HAP-1 (cell line): ENCODE measurements at regions not wholly inside any gene's neighbourhood (a gene's known extent, or its start where the extent isn't known, plus 50 kb on each side); places are given as distances from the start of the nearest gene placed in this dataset.

Experiments
- DNase-seq, 2 experiments: peaks; one replicate each; pipeline ENCODE4 v3.0.0-alpha.2; 2016 to 2020; ENCODE audit warnings: low spot score in 2 of 2
- H3K27me3 ChIP-seq: fragments of 250-450 bp; sonication (Bioruptor Pico); 2 replicates; pipeline ENCODE4 v1.5.1; 2020; ENCODE audit warnings: low read depth, mild to moderate bottlenecking, moderate library complexity
- H3K36me3 ChIP-seq: fragments of 250-450 bp; sonication (Bioruptor Pico); replicated peaks from 2 replicates; pipeline ENCODE4 v1.5.1; 2020; ENCODE audit warnings: mild to moderate bottlenecking
- H3K4me1 ChIP-seq: fragments of 250-450 bp; sonication (Bioruptor Pico); 2 replicates; pipeline ENCODE4 v1.5.1; 2020; ENCODE audit warnings: mild to moderate bottlenecking
- H3K4me3 ChIP-seq: fragments of 250-450 bp; sonication (Bioruptor Pico); 2 replicates; pipeline ENCODE4 v1.5.1; 2020; ENCODE audit warnings: mild to moderate bottlenecking, moderate library complexity
- H3K9me3 ChIP-seq: fragments of 250-450 bp; sonication (Bioruptor Pico); 2 replicates; pipeline ENCODE4 v1.5.1; 2020; ENCODE audit warnings: mild to moderate bottlenecking, moderate library complexity
- in situ Hi-C: fragments of 300-500 bp; cut with MboI; formaldehyde crosslinking; loops from 3 replicates; pipeline ENCODE4 v1.14.3; 2020; ENCODE audit warnings: low sequenced_read_pairs, inconsistent platforms, mixed read lengths

DNA sequence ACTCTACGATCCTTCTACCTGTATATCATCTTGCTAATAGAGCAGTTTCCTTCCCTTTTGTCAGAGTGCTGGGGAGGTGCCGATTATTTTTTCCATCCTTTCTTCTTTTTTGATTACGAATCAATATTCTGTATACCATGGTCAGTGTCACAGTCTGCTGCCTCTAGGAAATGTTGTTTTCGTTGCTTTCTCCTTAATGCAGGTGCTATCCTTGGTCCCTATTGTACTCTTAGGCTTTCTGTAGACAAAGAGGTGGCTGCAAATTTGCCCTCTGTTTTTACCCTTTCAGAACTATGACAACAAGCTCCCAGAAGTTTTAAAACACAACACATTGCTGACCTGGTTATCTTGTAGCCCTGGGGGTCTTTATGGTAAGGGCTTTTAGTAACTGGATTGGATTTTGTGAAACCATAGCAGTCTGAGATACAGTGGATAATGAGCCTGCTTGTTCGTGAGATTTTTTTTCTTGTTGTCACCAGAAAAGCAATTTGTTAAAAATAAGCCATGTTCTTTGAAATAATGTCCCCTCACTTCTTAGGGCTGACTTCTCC is 430.3 kb upstream of the TPM1 start:
- Histone ChIP-seq H3K4me3 (no peak overlapping the region), H3K4me1 (peaks cover 16% of the 10 kb centered on the region), H3K27me3 (no peaks in the 10 kb centered on the region), H3K36me3 (no peaks in the 10 kb centered on the region), H3K9me3 (no peaks in the 10 kb centered on the region)
- in situ Hi-C loops, result no loop called here
- peak in 1 of 2 experiments; percentile 51 for DNase-seq

GRCh38 chr15:62612771-62613170 is 429.8 kb upstream of the TPM1 start:
- H3K36me3 ChIP-seq, result no peaks in the 10 kb centered on the region
- H3K9me3 ChIP-seq, result no peaks in the 10 kb centered on the region
- peaks cover 16% of the 10 kb centered on the region for H3K4me1 ChIP-seq
- in situ Hi-C loops, result no loop called here
- no peak overlapping the region for H3K4me3 ChIP-seq
- peak; percentile 42 to 85 for DNase-seq
- no peaks in the 10 kb centered on the region for H3K27me3 ChIP-seq

- no peak for DNase-seq
- Histone ChIP-seq H3K4me1 (peaks cover 16% of the 10 kb centered on the region), H3K27me3 (no peaks in the 10 kb centered on the region), H3K4me3 (no peak overlapping the region), H3K36me3 (no peaks in the 10 kb centered on the region), H3K9me3 (no peaks in the 10 kb centered on the region)
- in situ Hi-C loops, result no loop called here
Observed at GRCh38 chr15:62616746-62617145, 425.8 kb upstream of the TPM1 start.

DNA sequence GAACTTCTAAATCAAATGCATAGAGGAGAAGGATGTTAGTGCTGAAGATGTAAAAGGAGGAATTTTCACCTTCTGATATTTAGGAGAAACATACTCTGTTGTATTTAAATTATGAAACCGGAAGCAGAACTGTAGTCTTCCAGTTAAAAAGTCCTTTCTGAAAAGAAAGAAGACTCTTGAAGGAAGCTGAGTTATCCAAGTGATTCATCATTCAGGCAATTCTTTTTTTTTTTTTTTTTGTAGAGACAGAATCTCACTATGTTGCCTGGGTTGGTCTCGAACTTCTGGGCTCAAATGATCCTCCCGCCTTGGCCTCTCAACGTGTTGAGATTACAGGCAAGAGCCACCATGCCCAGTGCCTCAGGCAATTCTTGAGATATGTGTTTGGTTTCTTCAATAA is 424.8 kb upstream of the TPM1 start:
- in situ Hi-C loops, result no loop called here

GRCh38 chr15:62618432-62618831 is 424.1 kb upstream of the TPM1 start:
- in situ Hi-C loops, result no loop called here
- Histone ChIP-seq H3K9me3 (no peaks in the 10 kb centered on the region), H3K4me3 (no peak overlapping the region), H3K4me1 (peaks cover under 1% of the 10 kb centered on the region; the same call in 1 of the 2 replicates), H3K36me3 (no peaks in the 10 kb centered on the region), H3K27me3 (no peaks in the 10 kb centered on the region)
- DNase-seq, result no peak

More for the DNA sequence above, 424.8 kb upstream of the TPM1 start:
- H3K4me3 ChIP-seq, result no peak overlapping the region
- DNase-seq, result no peak
- peaks cover 8% of the 10 kb centered on the region for H3K4me1 ChIP-seq
- no peaks in the 10 kb centered on the region for H3K9me3 ChIP-seq
- H3K36me3 ChIP-seq, result no peaks in the 10 kb centered on the region
- H3K27me3 ChIP-seq, result no peaks in the 10 kb centered on the region

DNA sequence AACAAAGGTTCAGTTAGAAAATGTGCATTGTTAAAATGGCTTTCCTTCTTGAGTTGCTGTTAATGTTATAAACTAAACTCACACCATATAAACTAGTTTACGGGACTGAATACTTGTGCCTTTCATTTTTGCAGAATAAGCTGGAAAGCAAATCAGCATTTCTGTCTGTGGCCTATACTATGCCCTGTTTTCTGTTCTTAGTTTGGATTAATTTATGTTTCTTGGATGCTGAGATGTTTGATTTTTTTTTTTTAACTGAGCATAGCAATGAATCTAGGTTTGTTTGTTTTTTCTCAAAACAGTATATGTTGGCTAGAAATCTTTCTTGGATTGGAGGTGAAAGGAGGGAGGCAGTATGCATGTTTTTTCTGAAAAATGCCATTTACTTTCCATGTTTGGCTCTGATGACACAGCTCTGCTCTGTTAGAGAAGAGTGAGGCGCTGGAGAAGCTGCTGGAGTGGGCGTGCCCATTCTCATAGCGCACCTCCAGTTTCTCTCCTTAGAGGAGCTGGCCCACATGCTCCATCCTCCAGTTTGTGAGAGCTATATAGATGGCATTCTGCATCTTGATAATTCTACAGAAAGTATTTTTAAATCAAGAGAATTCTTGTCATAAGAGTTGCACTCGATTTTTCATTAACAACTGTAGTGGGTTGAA is 423.6 kb upstream of the TPM1 start:
- Histone ChIP-seq H3K4me1 (no peaks in the 10 kb centered on the region), H3K9me3 (no peaks in the 10 kb centered on the region), H3K36me3 (no peaks in the 10 kb centered on the region), H3K4me3 (no peak overlapping the region), H3K27me3 (no peaks in the 10 kb centered on the region)
- in situ Hi-C loops, result no loop called here
- no peak for DNase-seq

DNA sequence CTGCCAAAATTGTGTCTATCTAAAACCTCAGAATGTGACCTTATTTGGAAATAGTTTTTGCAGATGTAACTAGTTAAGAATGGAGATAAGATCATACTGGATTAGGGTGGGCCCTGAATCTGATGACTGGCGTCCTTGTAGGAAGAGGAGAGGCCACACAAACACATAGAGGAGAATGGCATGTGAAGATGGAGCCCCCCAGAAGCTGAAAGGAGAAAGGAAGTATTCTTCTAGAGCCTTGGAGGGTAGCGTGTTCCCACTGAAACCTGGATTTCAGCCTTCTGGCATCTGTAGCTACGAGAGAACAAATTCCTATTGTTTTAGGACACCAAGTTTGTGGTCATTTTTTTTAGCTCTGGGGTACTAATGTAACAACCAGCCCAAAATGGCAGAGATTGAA is 423.0 kb upstream of the TPM1 start:
- no peak for DNase-seq
- in situ Hi-C loops, result no loop called here
- H3K36me3 ChIP-seq, result no peaks in the 10 kb centered on the region
- no peaks in the 10 kb centered on the region for H3K27me3 ChIP-seq
- H3K4me1 ChIP-seq, result no peaks in the 10 kb centered on the region
- H3K4me3 ChIP-seq, result no peak overlapping the region
- no peaks in the 10 kb centered on the region for H3K9me3 ChIP-seq

GRCh38 chr15:62622775-62623174 is 419.8 kb upstream of the TPM1 start:
- no peak for DNase-seq
- H3K4me1 ChIP-seq, result 0 out of 2 replicates have a peak, but pooled peaks cover 3% of the 10 kb centered on the region
- no peak overlapping the region for H3K4me3 ChIP-seq
- no peaks in the 10 kb centered on the region for H3K9me3 ChIP-seq
- no peaks in the 10 kb centered on the region for H3K27me3 ChIP-seq
- in situ Hi-C loops, result no loop called here
- H3K36me3 ChIP-seq, result no peaks in the 10 kb centered on the region

DNA sequence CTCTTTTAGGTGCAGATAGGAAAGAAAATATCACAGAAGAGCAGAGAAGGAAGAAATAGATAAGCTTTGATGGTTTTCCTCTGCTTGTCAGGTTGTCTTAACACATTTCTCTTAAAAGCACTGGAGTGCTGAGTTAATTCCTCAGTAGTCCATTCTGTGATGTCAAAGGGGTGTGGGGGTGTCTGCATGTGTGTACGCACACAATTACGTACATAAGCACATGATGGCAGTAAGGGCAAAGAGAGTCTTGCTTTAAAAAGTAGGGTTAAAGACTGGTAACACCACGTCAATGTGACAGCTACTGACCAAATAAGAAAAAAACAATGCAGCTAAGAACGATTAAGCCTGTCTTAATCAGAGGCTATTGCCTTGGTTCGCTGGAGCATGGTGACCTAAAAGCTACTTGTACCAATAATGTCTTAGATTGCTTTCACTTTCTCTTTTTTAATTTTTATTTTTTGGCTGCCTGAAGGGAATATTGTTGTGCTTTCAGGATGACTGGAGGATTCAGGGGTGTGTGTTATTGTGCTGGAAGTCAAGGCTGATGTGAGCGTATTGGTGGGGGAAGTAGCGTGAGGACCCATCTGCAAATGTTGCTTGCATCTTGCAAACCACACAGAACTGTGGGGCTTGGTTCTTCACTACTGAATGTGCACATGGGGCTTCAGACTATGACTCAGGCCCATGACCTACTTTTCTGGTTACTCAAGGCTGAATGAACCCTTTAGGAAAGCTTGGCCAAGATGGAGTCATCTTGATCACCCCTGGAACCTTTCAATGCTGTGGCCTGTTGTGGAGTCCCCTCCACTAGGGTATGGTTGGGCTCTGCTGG is 417.8 kb upstream of the TPM1 start:
- no peaks in the 10 kb centered on the region for H3K27me3 ChIP-seq
- no peaks in the 10 kb centered on the region for H3K9me3 ChIP-seq
- no peak for DNase-seq
- H3K36me3 ChIP-seq, result no peaks in the 10 kb centered on the region
- H3K4me1 ChIP-seq, result 0 out of 2 replicates have a peak, but pooled peaks cover 3% of the 10 kb centered on the region
- no peak overlapping the region for H3K4me3 ChIP-seq
- in situ Hi-C loops, result no loop called here

- in situ Hi-C loops, result no loop called here
- peaks cover 3% of the 10 kb centered on the region; the same call in 1 of the 2 replicates for H3K27me3 ChIP-seq
- H3K9me3 ChIP-seq, result no peaks in the 10 kb centered on the region
- no peaks in the 10 kb centered on the region for H3K36me3 ChIP-seq
- H3K4me1 ChIP-seq, result 0 out of 2 replicates have a peak, but pooled peaks cover 3% of the 10 kb centered on the region
- no peak for DNase-seq
- no peak overlapping the region for H3K4me3 ChIP-seq
Observed at GRCh38 chr15:62625429-62626033, 417.0 kb upstream of the TPM1 start.

DNA sequence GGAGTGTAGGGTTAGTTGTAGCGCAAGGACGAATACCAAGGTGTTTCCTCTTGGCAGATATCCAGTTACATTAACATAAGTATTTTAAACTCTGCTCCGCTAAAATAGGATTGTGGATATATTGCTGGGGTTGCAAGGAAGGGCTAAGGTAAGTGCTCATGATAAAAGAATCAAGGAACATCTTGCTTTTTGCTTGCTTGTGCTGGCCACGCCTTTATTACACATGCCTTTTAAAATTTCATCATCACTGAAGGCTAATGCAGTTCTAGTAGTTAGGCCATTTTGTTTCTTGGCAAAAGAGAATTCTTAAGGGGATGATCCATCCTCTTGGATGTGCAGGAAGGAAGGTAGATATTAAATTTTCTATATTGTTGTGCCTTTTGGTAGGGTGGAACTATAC is 415.6 kb upstream of the TPM1 start:
- no peak for DNase-seq
- Histone ChIP-seq H3K36me3 (no peaks in the 10 kb centered on the region), H3K9me3 (no peaks in the 10 kb centered on the region), H3K27me3 (peaks cover 3% of the 10 kb centered on the region; the same call in 1 of the 2 replicates), H3K4me1 (0 out of 2 replicates have a peak, but pooled peaks cover 3% of the 10 kb centered on the region), H3K4me3 (no peak overlapping the region)
- in situ Hi-C loops, result no loop called here

- in situ Hi-C loops, result no loop called here
Observed at GRCh38 chr15:62631076-62631724, 411.3 kb upstream of the TPM1 start.

GRCh38 chr15:62636823-62637573 is 405.5 kb upstream of the TPM1 start:
- Histone ChIP-seq H3K27me3 (no peaks in the 10 kb centered on the region), H3K9me3 (no peaks in the 10 kb centered on the region), H3K36me3 (no peaks in the 10 kb centered on the region), H3K4me3 (no peak overlapping the region), H3K4me1 (peaks cover 4% of the 10 kb centered on the region)
- in situ Hi-C loops, result no loop called here
- DNase-seq, result no peak

More at GRCh38 chr15:62631076-62631724, 411.3 kb upstream of the TPM1 start:
- Histone ChIP-seq H3K36me3 (no peaks in the 10 kb centered on the region), H3K9me3 (no peaks in the 10 kb centered on the region), H3K4me3 (no peak overlapping the region), H3K27me3 (peaks cover 3% of the 10 kb centered on the region; the same call in 1 of the 2 replicates), H3K4me1 (0 out of 2 replicates have a peak, but pooled peaks cover 3% of the 10 kb centered on the region)
- DNase-seq, result no peak
